Naive B cell (primary cell): ENCODE measurements at regions not wholly inside any gene's neighbourhood (a gene's known extent, or its start where the extent isn't known, plus 50 kb on each side); places are given as distances from the start of the nearest gene placed in this dataset.

ENCODE experiments used
- ATAC-seq, 2 donors: fragments of 150-1000 bp; cut with Tn5 transposase; 2 replicates each; pipeline ENCODE4 v1.10.0; 2021; ENCODE audit warnings: low read depth in 2 of 2, mild to moderate bottlenecking in 2 of 2, moderate library complexity in 2 of 2
- DNase-seq: peaks from one replicate; pipeline ENCODE4 v3.0.0; 2022
- H3K27ac Mint-ChIP-seq, 6 donors: one replicate each; pipeline ENCODE4 v1.8.0; 2020 to 2022; ENCODE audit warnings: mild to moderate bottlenecking in 6 of 6, mixed read lengths in 6 of 6, moderate library complexity in 5 of 6, inconsistent platforms in 2 of 6
- H3K27me3 Mint-ChIP-seq, 3 donors: one replicate each; pipeline ENCODE4 v1.8.0; 2021 to 2022; ENCODE audit warnings: mixed read lengths in 3 of 3, mild to moderate bottlenecking in 1 of 3
- H3K36me3 Mint-ChIP-seq, 2 donors: one replicate each; pipeline ENCODE4 v1.8.0; 2020 to 2022; ENCODE audit warnings: mixed read lengths in 2 of 2, inconsistent platforms in 1 of 2, mild to moderate bottlenecking in 1 of 2
- H3K4me1 Mint-ChIP-seq, 3 donors: one replicate each; pipeline ENCODE4 v1.8.0; 2020 to 2022; ENCODE audit warnings: mixed read lengths in 3 of 3, inconsistent platforms in 1 of 3, mild to moderate bottlenecking in 1 of 3, moderate library complexity in 1 of 3
- H3K4me3 Mint-ChIP-seq, 8 donors: one replicate each; pipeline ENCODE4 v1.8.0; 2020 to 2022; ENCODE audit warnings: mild to moderate bottlenecking in 8 of 8, mixed read lengths in 8 of 8, moderate library complexity in 8 of 8, inconsistent platforms in 2 of 8
- H3K9me3 Mint-ChIP-seq, 7 donors: one replicate each; pipeline ENCODE4 v1.8.0; 2020 to 2022; ENCODE audit warnings: mixed read lengths in 7 of 7, mild to moderate bottlenecking in 5 of 7, inconsistent platforms in 2 of 7, moderate library complexity in 1 of 7

DNA sequence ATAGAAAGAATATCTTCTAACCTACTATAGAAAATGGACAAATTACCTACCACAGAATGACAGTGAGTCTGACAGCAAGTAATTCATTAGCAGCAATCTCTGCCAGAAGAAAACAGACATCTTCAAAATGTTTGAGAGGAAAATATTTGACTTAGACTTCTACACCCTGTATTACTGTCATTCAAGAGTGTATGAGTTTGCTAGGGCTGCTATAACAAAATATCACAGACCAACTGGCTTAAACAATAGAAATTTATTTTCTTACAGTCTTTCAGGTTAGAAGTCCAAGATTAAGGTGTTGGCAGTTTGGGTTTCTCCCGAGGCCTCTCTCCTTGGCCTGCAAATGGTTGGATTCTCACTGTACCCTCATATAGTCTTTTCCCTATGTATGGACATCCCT lies 52.9 kb upstream of the FGGY start:
- ATAC-seq = no peak
- Mint-ChIP-seq H3K36me3 (peaks cover 4 to 9% of the 10 kb centered on the region in 2 donors), H3K4me3 (no peak overlapping the region)

DNA sequence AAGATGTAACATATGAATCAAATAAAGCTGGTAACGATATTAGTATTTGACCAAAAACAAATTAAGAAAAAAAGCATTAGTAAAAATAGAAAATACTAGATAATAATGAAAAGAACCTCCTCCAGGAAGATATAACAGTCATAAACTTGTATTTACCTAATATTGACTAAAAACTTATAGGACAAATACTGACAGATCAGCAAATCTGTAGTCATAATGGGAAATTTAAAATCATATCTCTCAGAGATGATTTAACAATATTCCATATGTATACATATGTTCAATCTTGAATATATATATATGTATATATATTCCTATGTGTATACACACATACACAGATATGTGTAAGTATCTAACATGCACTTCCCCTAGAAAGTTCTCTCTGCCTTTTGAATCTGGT lies 52.0 kb upstream of the FGGY start:
- DNase-seq = no peak
- Mint-ChIP-seq H3K4me3 (no peak overlapping the region), H3K27ac (no peak overlapping the region), H3K9me3 (peaks cover 0 to 24% (median 16%) of the 10 kb centered on the region in 7 donors), H3K27me3 (peaks cover 0 to 5% (median 0%) of the 10 kb centered on the region in 3 donors), H3K36me3 (peaks cover 4 to 9% of the 10 kb centered on the region in 2 donors), H3K4me1 (no peaks in the 10 kb centered on the region)
- ATAC-seq = no peak

More for the DNA sequence above, 52.9 kb upstream of the FGGY start:
- H3K9me3 Mint-ChIP-seq = peaks cover 0 to 24% (median 16%) of the 10 kb centered on the region in 7 donors
- H3K4me1 Mint-ChIP-seq = no peaks in the 10 kb centered on the region
- no peak overlapping the region for H3K27ac Mint-ChIP-seq
- peaks cover 0 to 1% (median 0%) of the 10 kb centered on the region in 3 donors for H3K27me3 Mint-ChIP-seq
- DNase-seq = no peak
